ENCODE measurements at regions not wholly inside any gene's neighbourhood (a gene's known extent, or its start where the extent isn't known, plus 50 kb on each side); places are given as distances from the start of the nearest gene placed in this dataset.

GRCh38 chr15:35136321-35137189 lies 51.5 kb upstream of the NANOGP8 start:
- DNase-seq (no peak), ATAC-seq (no peak)
- no peak overlapping the region for H3K4me3 ChIP-seq
- no peaks in the 10 kb centered on the region for H3K9me3 ChIP-seq
- no peak for TF ChIP-seq CTCF (IDR thresholded peaks at IDR 0.05)
- H3K27me3 ChIP-seq: no peaks in the 10 kb centered on the region
- no peaks in the 10 kb centered on the region for H3K4me1 ChIP-seq
- no peak overlapping the region for H3K27ac ChIP-seq
- intact Hi-C loops (cut with DNase I): no loop called here
- H3K36me3 ChIP-seq: no peaks in the 10 kb centered on the region

Measured in left lung (tissue), 4 donors.